B cell (primary cell): ENCODE measurements at regions not wholly inside any gene's neighbourhood (a gene's known extent, or its start where the extent isn't known, plus 50 kb on each side); places are given as distances from the start of the nearest gene placed in this dataset.

Source experiments
- ATAC-seq: fragments of 200-7000 bp; cut with Tn5 transposase; one replicate; pipeline ENCODE4 v1.10.0; 2021; ENCODE audit warnings: low read depth, mild to moderate bottlenecking, moderate number of reproducible peaks, moderate library complexity
- CTCF ChIA-PET: fragments of 350-600 bp; sonication (Branson Sonifier 250); formaldehyde crosslinking; loops from one replicate; lab custom pipeline; 2021; ENCODE audit warnings: antibody characterized with exemption, inconsistent platforms; lab: Charles Lee
- POLR2A ChIA-PET: fragments of 350-600 bp; sonication (Branson Sonifier 250); formaldehyde crosslinking; loops from one replicate; lab custom pipeline; 2021; ENCODE audit warnings: antibody characterized with exemption; lab: Charles Lee
- DNase-seq: peaks from one replicate; pipeline ENCODE4 v3.0.0; 2013
- H2AFZ ChIP-seq: 2 replicates; pipeline ENCODE4 v1.6.1; 2012; ENCODE audit warnings: mild to moderate bottlenecking, low read depth, low read length; ENCODE audit not compliant: insufficient read depth, poor library complexity, severe bottlenecking
- H3K27ac ChIP-seq, 2 donors: 1 replicate in 1 of 2; 2 replicates in 1 of 2; pipeline ENCODE4 v1.5.1; 2012 to 2013; ENCODE audit warnings: low read length in 2 of 2, mild to moderate bottlenecking in 2 of 2, moderate library complexity in 1 of 2
- H3K27me3 ChIP-seq, 4 experiments: fragments of 200-600 bp in 1 of 4; sonication (generic) in 1 of 4; replicated peaks in 1 of 4; 1 replicate in 2 of 4; 2 replicates in 2 of 4; pipeline versions ENCODE4 v1.6.1 to v1.7.0; 2013 to 2016; ENCODE audit warnings: low read length in 3 of 4, mild to moderate bottlenecking in 2 of 4, mixed read lengths in 1 of 4, moderate library complexity in 1 of 4; ENCODE audit not compliant: insufficient read depth in 4 of 4, control insufficient read depth in 3 of 4; ENCODE audit errors: control extremely low read depth in 1 of 4
- H3K36me3 ChIP-seq, 2 experiments: replicated peaks in 1 of 2; 1 replicate in 1 of 2; 2 replicates in 1 of 2; pipeline versions ENCODE4 v1.6.1 to v1.7.1; 2013; ENCODE audit warnings: low read length in 1 of 2; ENCODE audit not compliant: insufficient read depth in 2 of 2, control insufficient read depth in 1 of 2; ENCODE audit errors: control extremely low read depth in 1 of 2, extremely low read depth in 1 of 2
- H3K4me1 ChIP-seq, 2 donors: fragments of 200-600 bp in 1 of 2; sonication (generic) in 1 of 2; 1 replicate in 1 of 2; 2 replicates in 1 of 2; pipeline versions ENCODE4 v1.5.1 to v1.6.1; 2013 to 2017; ENCODE audit warnings: low read length in 2 of 2; ENCODE audit not compliant: control insufficient read depth in 2 of 2, insufficient read depth in 2 of 2
- H3K4me2 ChIP-seq: replicated peaks from 2 replicates; pipeline ENCODE3; 2012; ENCODE audit warnings: mild to moderate bottlenecking, low read depth, low read length; ENCODE audit not compliant: poor library complexity, severe bottlenecking
- H3K4me3 ChIP-seq, 5 experiments: fragments of 200-600 bp in 1 of 5; sonication (generic) in 1 of 5; 1 replicate in 3 of 5; 2 replicates in 2 of 5; pipeline versions ENCODE4 v1.5.1 to v1.7.0; 2011 to 2016; ENCODE audit warnings: low read length in 4 of 5, mild to moderate bottlenecking in 4 of 5, low read depth in 2 of 5, control low read depth in 1 of 5, moderate library complexity in 1 of 5; ENCODE audit not compliant: insufficient read depth in 1 of 5; ENCODE audit errors: control extremely low read depth in 1 of 5, extremely low read depth in 1 of 5
- H3K79me2 ChIP-seq: fragments of 200-600 bp; sonication (generic); one replicate; pipeline ENCODE4 v1.6.0; 2016; ENCODE audit warnings: low read length; ENCODE audit not compliant: control insufficient read depth, insufficient read depth
- H3K9ac ChIP-seq: fragments of 200-600 bp; sonication (generic); 2 replicates; pipeline ENCODE4 v1.6.1; 2017; ENCODE audit warnings: mild to moderate bottlenecking, low read length, moderate library complexity
- H3K9me3 ChIP-seq, 3 donors: one replicate each; pipeline versions ENCODE4 v1.6.1 to v1.7.1; 2013; ENCODE audit warnings: low read length in 2 of 3; ENCODE audit not compliant: control insufficient read depth in 2 of 3, insufficient read depth in 1 of 3; ENCODE audit errors: control extremely low read depth in 1 of 3
- H4K20me1 ChIP-seq: 2 replicates; pipeline ENCODE4 v1.6.0; 2012; ENCODE audit warnings: mild to moderate bottlenecking, low read length; ENCODE audit not compliant: insufficient read depth, control insufficient read depth, poor library complexity, severe bottlenecking
- H3K27ac Mint-ChIP-seq: one replicate; pipeline ENCODE4 v1.8.0; 2021; ENCODE audit warnings: mixed read lengths
- H3K27me3 Mint-ChIP-seq: one replicate; pipeline ENCODE4 v1.8.0; 2021; ENCODE audit warnings: mixed read lengths
- H3K4me1 Mint-ChIP-seq: one replicate; pipeline ENCODE4 v1.8.0; 2021; ENCODE audit warnings: mixed read lengths
- H3K4me3 Mint-ChIP-seq: one replicate; pipeline ENCODE4 v1.8.0; 2021; ENCODE audit warnings: mixed read lengths
- H3K9me3 Mint-ChIP-seq: one replicate; pipeline ENCODE4 v1.8.0; 2022; ENCODE audit warnings: mixed read lengths; ENCODE audit not compliant: insufficient read depth
- CTCF ChIP-seq: fragments of 200-600 bp; IDR thresholded peaks from one replicate; pipeline ENCODE4 v1.8.0; 2022; ENCODE audit warnings: antibody characterized with exemption, mild to moderate bottlenecking
- EZH2 ChIP-seq: IDR thresholded peaks from 2 replicates; pipeline ENCODE4 v1.6.1; 2012; ENCODE audit warnings: borderline replicate concordance, low read depth, mild to moderate bottlenecking, moderate library complexity, low read length; ENCODE audit not compliant: insufficient read depth, poor library complexity, severe bottlenecking
- WGBS: methylation state at CpG from one replicate; pipeline ENCODE4 v1.1.5; 2013; ENCODE audit warnings: missing lambda C conversion rate; ENCODE audit not compliant: insufficient coverage; 5-methylcytosine and 5-hydroxymethylcytosine counted together
- intact Hi-C: fragments of 100-400 bp; cut with micrococcal nuclease; formaldehyde crosslinking; loops from one replicate; pipeline ENCODE4 v1.10.0; 2022

- Histone ChIP-seq H3K79me2 (no peaks in the 10 kb centered on the region), H3K4me2 (no peak overlapping the region), H3K9ac (no peak overlapping the region), H3K9me3 (peaks cover 0 to 3% (median 0%) of the 10 kb centered on the region in 3 donors), H3K4me1 (no peaks in the 10 kb centered on the region), H2AFZ (no peak overlapping the region), H3K36me3 (no peaks in the 10 kb centered on the region), H3K27me3 (no peaks in the 10 kb centered on the region), H4K20me1 (no peaks in the 10 kb centered on the region), H3K4me3 (no peak overlapping the region), H3K27ac (no peak overlapping the region)
- no peak overlapping the region for H3K27ac Mint-ChIP-seq
- H3K9me3 Mint-ChIP-seq, result no peaks in the 10 kb centered on the region
- H3K27me3 Mint-ChIP-seq, result peaks cover 3% of the 10 kb centered on the region
- ATAC-seq, result no peak
- H3K4me1 Mint-ChIP-seq, result no peaks in the 10 kb centered on the region
- no peak for DNase-seq
- CTCF ChIA-PET, result no interaction called here
- H3K4me3 Mint-ChIP-seq, result no peak overlapping the region
- POLR2A ChIA-PET, result no interaction called here
- intact Hi-C loops, result no loop called here
- TF ChIP-seq CTCF (no peak), EZH2 (no peak)
- 89% methylated on average over 1 of the region's 2 CpGs for WGBS
These were observed 153.4 kb downstream of the FAXC start for GRCh38 chr6:99195986-99196655.

GRCh38 chr6:99192561-99192960 lies 156.9 kb downstream of the FAXC start:
- H3K27ac Mint-ChIP-seq, result no peak overlapping the region
- Histone ChIP-seq H3K4me1 (no peaks in the 10 kb centered on the region), H3K9me3 (peaks cover 0 to 3% (median 0%) of the 10 kb centered on the region in 3 donors), H3K27me3 (no peaks in the 10 kb centered on the region), H3K79me2 (no peaks in the 10 kb centered on the region), H3K36me3 (no peaks in the 10 kb centered on the region), H3K9ac (no peak overlapping the region), H3K4me3 (no peak overlapping the region), H2AFZ (no peak overlapping the region), H3K4me2 (no peak overlapping the region), H3K27ac (no peak overlapping the region), H4K20me1 (no peaks in the 10 kb centered on the region)
- CTCF ChIA-PET, result no interaction called here
- no peaks in the 10 kb centered on the region for H3K9me3 Mint-ChIP-seq
- no peak for TF ChIP-seq CTCF
- no peak for TF ChIP-seq EZH2
- intact Hi-C loops, result no loop called here
- POLR2A ChIA-PET, result no interaction called here
- DNase-seq, result no peak
- ATAC-seq, result no peak
- peaks cover 3% of the 10 kb centered on the region for H3K27me3 Mint-ChIP-seq
- no peak overlapping the region for H3K4me3 Mint-ChIP-seq
- peaks cover 4% of the 10 kb centered on the region for H3K4me1 Mint-ChIP-seq
- 92% methylated on average over 4 of the region's 4 CpGs for WGBS
